Upper lobe of right lung (tissue), 1 donor: ENCODE measurements at regions not wholly inside any gene's neighbourhood (a gene's known extent, or its start where the extent isn't known, plus 50 kb on each side); places are given as distances from the start of the nearest gene placed in this dataset.

ENCODE experiments used
- ATAC-seq: fragments of 200-7000 bp; cut with Tn5 transposase; one replicate; pipeline ENCODE4 v1.9.1; 2020; ENCODE audit warnings: mild to moderate bottlenecking, moderate library complexity
- DNase-seq: peaks from one replicate; pipeline ENCODE4 v3.0.0-alpha.2; 2020
- H3K27ac ChIP-seq: fragments of 200-600 bp; one replicate; pipeline ENCODE4 v1.8.0; 2022
- H3K27me3 ChIP-seq: fragments of 200-600 bp; one replicate; pipeline ENCODE4 v1.8.0; 2022; ENCODE audit warnings: mild to moderate bottlenecking
- H3K36me3 ChIP-seq: fragments of 200-600 bp; one replicate; pipeline ENCODE4 v1.8.0; 2022
- H3K4me1 ChIP-seq: fragments of 200-600 bp; one replicate; pipeline ENCODE4 v1.8.0; 2022
- H3K4me3 ChIP-seq: fragments of 200-600 bp; one replicate; pipeline ENCODE4 v1.8.0; 2022; ENCODE audit warnings: mild to moderate bottlenecking
- H3K9me3 ChIP-seq: fragments of 200-600 bp; one replicate; pipeline ENCODE4 v1.8.0; 2022
- CTCF ChIP-seq: fragments of 200-600 bp; IDR thresholded peaks from one replicate; pipeline ENCODE4 v1.8.0; 2022; ENCODE audit warnings: antibody characterized with exemption
- intact Hi-C: fragments of 100-400 bp; cut with DNase I; formaldehyde crosslinking; loops from one replicate; pipeline ENCODE4 v1.11.0; 2022
- donor health status: DM: no; HTN: yes; CAD: no; lungs with severe emphysema.

- H3K36me3 ChIP-seq: no peaks in the 10 kb centered on the region
- no peaks in the 10 kb centered on the region for H3K27me3 ChIP-seq
- intact Hi-C loops: no loop called here
- no peak for TF ChIP-seq CTCF
- no peak overlapping the region for H3K27ac ChIP-seq
- no peaks in the 10 kb centered on the region for H3K9me3 ChIP-seq
- H3K4me3 ChIP-seq: no peak overlapping the region
- no peaks in the 10 kb centered on the region for H3K4me1 ChIP-seq
- DNase-seq: no peak
- no peak for ATAC-seq
These were observed 237.3 kb upstream of the TET2 start for GRCh38 chr4:104909376-104909775.

DNA sequence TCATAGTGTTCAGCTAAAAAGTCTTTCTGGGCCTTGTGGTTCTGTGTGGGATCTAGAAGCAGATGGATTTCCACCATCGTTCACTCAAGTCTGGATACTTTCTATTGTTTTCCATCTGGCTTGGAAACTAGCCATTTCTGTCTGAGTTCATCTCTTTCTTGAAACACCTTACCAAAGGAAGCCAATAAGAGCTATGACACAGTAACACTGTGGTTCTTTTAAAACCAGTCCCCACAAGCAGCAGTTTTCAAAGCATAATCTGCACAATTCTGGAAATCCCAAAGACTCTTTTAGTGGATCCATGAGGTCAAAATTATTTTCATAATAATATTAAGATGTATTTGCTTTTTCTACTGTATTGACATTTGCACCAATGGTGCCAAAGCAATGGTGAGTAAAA, 234.2 kb upstream of the TET2 start:
- Histone ChIP-seq H3K9me3 (no peaks in the 10 kb centered on the region), H3K36me3 (no peaks in the 10 kb centered on the region), H3K27ac (no peak overlapping the region), H3K4me3 (no peak overlapping the region), H3K4me1 (no peaks in the 10 kb centered on the region), H3K27me3 (no peaks in the 10 kb centered on the region)
- TF ChIP-seq CTCF: no peak
- ATAC-seq: no peak
- DNase-seq: no peak
- intact Hi-C loops: no loop called here

DNA sequence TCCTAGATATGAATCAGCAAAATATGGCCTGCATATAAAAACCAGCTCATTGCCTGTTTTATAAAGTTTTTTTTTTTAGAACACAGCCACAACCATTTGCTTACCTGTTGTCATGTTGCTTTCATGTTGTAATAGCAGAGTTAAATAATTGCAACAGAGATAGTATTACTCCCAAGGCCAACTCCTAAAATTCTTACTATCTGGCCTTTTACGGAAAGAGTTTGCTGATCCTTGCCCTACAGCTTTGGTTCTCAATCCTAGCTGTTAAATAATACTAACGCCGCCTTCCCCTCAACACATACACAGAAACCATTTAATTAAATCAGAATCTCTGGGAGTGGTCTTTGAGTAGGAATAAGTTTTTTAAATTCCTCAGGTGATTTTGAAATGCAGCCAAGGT, 231.3 kb upstream of the TET2 start:
- ATAC-seq: no peak
- no peaks in the 10 kb centered on the region for H3K9me3 ChIP-seq
- H3K4me1 ChIP-seq: no peaks in the 10 kb centered on the region
- H3K27ac ChIP-seq: no peak overlapping the region
- no peaks in the 10 kb centered on the region for H3K27me3 ChIP-seq
- TF ChIP-seq CTCF: no peak
- no peaks in the 10 kb centered on the region for H3K36me3 ChIP-seq
- DNase-seq: no peak
- intact Hi-C loops: no loop called here
- no peak overlapping the region for H3K4me3 ChIP-seq

DNA sequence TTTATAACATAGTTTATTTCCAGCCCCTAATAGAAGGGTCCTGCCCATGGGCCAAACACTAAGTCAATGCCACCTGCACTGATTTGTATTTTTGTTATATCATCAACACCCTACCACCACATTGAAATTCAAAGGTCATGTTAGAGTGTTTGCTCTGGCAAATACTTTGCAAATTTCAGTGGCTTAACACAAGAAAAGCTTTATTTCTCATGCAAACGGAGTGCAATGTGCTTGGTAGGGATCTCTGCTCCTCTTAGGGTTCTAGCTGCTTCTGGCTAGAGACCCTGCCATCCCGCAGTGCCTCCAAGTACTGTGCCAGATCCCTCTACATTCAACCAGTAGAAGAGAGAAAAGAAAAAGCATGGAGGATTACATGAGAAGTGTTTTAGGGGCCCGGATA, 230.8 kb upstream of the TET2 start:
- Histone ChIP-seq H3K27ac (no peak overlapping the region), H3K9me3 (no peaks in the 10 kb centered on the region), H3K27me3 (no peaks in the 10 kb centered on the region), H3K4me3 (no peak overlapping the region), H3K4me1 (no peaks in the 10 kb centered on the region), H3K36me3 (no peaks in the 10 kb centered on the region)
- DNase-seq (no peak), ATAC-seq (no peak)
- intact Hi-C loops: no loop called here
- TF ChIP-seq CTCF: no peak

DNA sequence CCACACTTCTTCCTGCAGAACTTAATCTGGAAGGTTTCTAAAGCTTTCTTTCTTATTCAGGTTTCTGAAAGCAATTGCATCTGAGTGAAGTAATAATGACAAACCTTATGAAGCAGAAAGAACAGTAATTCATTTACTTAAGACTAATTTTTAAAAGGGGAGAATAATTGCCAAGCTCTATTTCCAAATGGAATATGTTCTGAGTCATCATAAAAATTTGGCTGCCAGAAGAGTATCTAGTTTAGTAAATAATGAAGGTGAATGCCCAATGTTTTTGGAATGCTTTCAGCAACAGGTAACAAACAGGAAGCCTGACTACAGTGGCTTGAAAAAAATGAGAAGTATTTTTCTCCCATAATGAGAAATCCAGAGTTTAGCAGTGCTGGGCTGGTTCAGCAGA, 227.3 kb upstream of the TET2 start:
- H3K4me1 ChIP-seq: no peaks in the 10 kb centered on the region
- no peak overlapping the region for H3K27ac ChIP-seq
- DNase-seq: no peak
- TF ChIP-seq CTCF: no peak
- no peaks in the 10 kb centered on the region for H3K27me3 ChIP-seq
- no peak overlapping the region for H3K4me3 ChIP-seq
- H3K36me3 ChIP-seq: no peaks in the 10 kb centered on the region
- no peaks in the 10 kb centered on the region for H3K9me3 ChIP-seq
- intact Hi-C loops: no loop called here
- no peak for ATAC-seq

GRCh38 chr4:104930298-104930697, 216.4 kb upstream of the TET2 start:
- Histone ChIP-seq H3K27me3 (no peaks in the 10 kb centered on the region), H3K36me3 (no peaks in the 10 kb centered on the region), H3K4me3 (no peak overlapping the region), H3K9me3 (no peaks in the 10 kb centered on the region), H3K27ac (no peak overlapping the region), H3K4me1 (peaks cover 6% of the 10 kb centered on the region)
- ATAC-seq (no peak), DNase-seq (no peak)
- no peak for TF ChIP-seq CTCF
- intact Hi-C loops: no loop called here
